Right lobe of liver (tissue), 6 donors: ENCODE measurements at regions not wholly inside any gene's neighbourhood (a gene's known extent, or its start where the extent isn't known, plus 50 kb on each side); places are given as distances from the start of the nearest gene placed in this dataset.

Experiments used
- ATAC-seq, 4 donors: fragments of 200-7000 bp; cut with Tn5 transposase; one replicate each; pipeline ENCODE4 v1.9.1; 2020; ENCODE audit warnings: mild to moderate bottlenecking in 4 of 4, moderate library complexity in 4 of 4
- DNase-seq, 3 donors: peaks; one replicate each; pipeline ENCODE4 v3.0.0-alpha.2; 2020
- H3K27ac ChIP-seq, 3 donors: fragments of 200-600 bp; one replicate each; pipeline ENCODE4 v1.8.0; 2022
- H3K27me3 ChIP-seq, 2 donors: fragments of 200-600 bp; one replicate each; pipeline ENCODE4 v1.8.0; 2022
- H3K36me3 ChIP-seq, 4 donors: fragments of 200-600 bp; sonication (generic) in 1 of 4; one replicate each; pipeline versions ENCODE4 v1.5.1 to v1.8.0; 2017 to 2022; ENCODE audit warnings: control low read depth in 1 of 4
- H3K4me1 ChIP-seq, 4 donors: fragments of 200-600 bp; sonication (generic) in 1 of 4; one replicate each; pipeline versions ENCODE4 v1.5.1 to v1.8.0; 2017 to 2022; ENCODE audit warnings: control low read depth in 1 of 4
- H3K4me3 ChIP-seq, 3 donors: fragments of 200-600 bp; one replicate each; pipeline ENCODE4 v1.8.0; 2022
- H3K9me3 ChIP-seq, 4 donors: fragments of 200-600 bp; sonication (generic) in 1 of 4; one replicate each; pipeline versions ENCODE4 v1.5.1 to v1.8.0; 2017 to 2022; ENCODE audit warnings: control low read depth in 1 of 4
- CTCF ChIP-seq, 4 donors: fragments of 200-600 bp in 3 of 4; fragments of 450-650 bp in 1 of 4; IDR thresholded peaks; one replicate each; pipeline versions ENCODE4 v1.5.1 to v1.8.0; 2016 to 2022; ENCODE audit warnings: antibody characterized with exemption in 4 of 4, mild to moderate bottlenecking in 2 of 4
- POLR2A ChIP-seq: fragments of 450-650 bp; IDR thresholded peaks from one replicate; pipeline ENCODE4 v1.6.1; 2017; ENCODE audit warnings: antibody characterized with exemption, mild to moderate bottlenecking
- WGBS: methylation state at CpG from one replicate; pipeline ENCODE4 v1.1.6; 2018; ENCODE audit warnings: low coverage, low lambda C conversion rate; ENCODE audit not compliant: insufficient coverage; ENCODE audit errors: missing lambda C conversion rate; 5-methylcytosine and 5-hydroxymethylcytosine counted together
- intact Hi-C, 2 donors: fragments of 100-400 bp; cut with DNase I; formaldehyde crosslinking; loops; one replicate each; pipeline versions ENCODE4 v1.11.2 to v1.14.1; 2022
- donor health status: DM: no; HTN: yes; CAD: no.
- donor health status: DM: no; HTN: no; CAD: no.
- donor health status: DM: no; HTN: no; CAD: no.
- donor health status: DM: no; HTN: yes; CAD: no.
- donor health status: DM: no; HTN: yes; CAD: no.

GRCh38 chr4:66357316-66357715, 687.0 kb upstream of the EPHA5 start:
- Histone ChIP-seq H3K9me3 (no peaks in the 10 kb centered on the region), H3K36me3 (no peaks in the 10 kb centered on the region), H3K27ac (no peak overlapping the region), H3K4me3 (no peak overlapping the region), H3K27me3 (no peaks in the 10 kb centered on the region), H3K4me1 (no peaks in the 10 kb centered on the region)
- no peak for DNase-seq
- no peak for TF ChIP-seq CTCF (IDR thresholded peaks at IDR 0.05)
- TF ChIP-seq POLR2A = no peak
- no peak for ATAC-seq
- WGBS = 48% methylated on average over 2 of the region's 2 CpGs
- intact Hi-C loops = no loop called here

- Histone ChIP-seq H3K27me3 (no peaks in the 10 kb centered on the region), H3K36me3 (no peaks in the 10 kb centered on the region), H3K4me3 (no peak overlapping the region), H3K4me1 (no peaks in the 10 kb centered on the region), H3K9me3 (no peaks in the 10 kb centered on the region), H3K27ac (no peak overlapping the region)
- TF ChIP-seq POLR2A = no peak
- no peak for TF ChIP-seq CTCF (IDR thresholded peaks at IDR 0.05)
- intact Hi-C loops = no loop called here
- 49% methylated on average over 2 of the region's 2 CpGs for WGBS
- ATAC-seq = no peak
- no peak for DNase-seq
These were observed 685.0 kb upstream of the EPHA5 start for GRCh38 chr4:66355328-66355727.

- no peak for ATAC-seq
- Histone ChIP-seq H3K9me3 (no peaks in the 10 kb centered on the region), H3K36me3 (no peaks in the 10 kb centered on the region), H3K27ac (no peak overlapping the region), H3K4me3 (no peak overlapping the region), H3K27me3 (no peaks in the 10 kb centered on the region), H3K4me1 (no peaks in the 10 kb centered on the region)
- no peak for DNase-seq
- TF ChIP-seq POLR2A (no peak), CTCF (IDR thresholded peaks at IDR 0.05) (no peak)
- 33% methylated on average over 2 of the region's 2 CpGs for WGBS
- intact Hi-C loops = no loop called here
These were observed 681.5 kb upstream of the EPHA5 start for GRCh38 chr4:66351761-66352160.

GRCh38 chr4:66340286-66340893, 670.1 kb upstream of the EPHA5 start:
- WGBS = 66% methylated on average over 3 of the region's 3 CpGs
- intact Hi-C loops = no loop called here
- no peak for ATAC-seq

More at GRCh38 chr4:66340286-66340893, 670.1 kb upstream of the EPHA5 start:
- Histone ChIP-seq H3K27ac (no peak overlapping the region), H3K9me3 (no peaks in the 10 kb centered on the region), H3K36me3 (peaks cover 0 to 1% (median 0%) of the 10 kb centered on the region in 4 donors), H3K4me3 (no peak overlapping the region), H3K27me3 (no peaks in the 10 kb centered on the region), H3K4me1 (no peaks in the 10 kb centered on the region)
- no peak for DNase-seq
- no peak for TF ChIP-seq CTCF (IDR thresholded peaks at IDR 0.05)
- TF ChIP-seq POLR2A = no peak
